GM13976 (cell line): ENCODE measurements at regions not wholly inside any gene's neighbourhood (a gene's known extent, or its start where the extent isn't known, plus 50 kb on each side); places are given as distances from the start of the nearest gene placed in this dataset.
"Not testable (repeated sequence)": the region's sequence is repeated elsewhere in the genome, so short reads cannot be mapped to it uniquely, and the experiment has no call there.

Experiments used
- DNase-seq: peaks from one replicate; pipeline ENCODE4 v3.0.0; 2012; ENCODE audit warnings: low spot score
- CTCF ChIP-seq: IDR thresholded peaks from 2 replicates; pipeline ENCODE4 v1.5.1; 2012; ENCODE audit warnings: borderline replicate concordance, mild to moderate bottlenecking; ENCODE audit not compliant: insufficient read depth; ENCODE audit errors: extremely low read depth, missing control alignments, control extremely low read depth
- in situ Hi-C: fragments of 300-500 bp; cut with MboI; formaldehyde crosslinking; loops from one replicate; pipeline ENCODE4 v1.12.0; 2022; ENCODE audit warnings: low sequenced_read_pairs, mixed read lengths, inconsistent platforms; ENCODE audit not compliant: unreplicated experiment

GRCh38 chr6:134634966-134635365, 314.9 kb downstream of the ALDH8A1 start:
- no peak for DNase-seq
- no peak for TF ChIP-seq CTCF
- in situ Hi-C loops, result loop anchor here (10.0 kb wide), 1 partner anchor 250 kb away; no protein-coding TSS in a partner anchor

- in situ Hi-C loops, result loop anchor here (10.0 kb wide), 1 partner anchor 250 kb away; no protein-coding TSS in a partner anchor
- DNase-seq, result no peak
- TF ChIP-seq CTCF, result no peak
Measured at GRCh38 chr6:134634466-134634865, 315.4 kb downstream of the ALDH8A1 start.

GRCh38 chr6:134632982-134633940, 315.3 kb upstream of the SGK1 start:
- DNase-seq, result not testable (repeated sequence)
- in situ Hi-C loops, result loop anchor here (10.0 kb wide), 1 partner anchor 252 kb away; no protein-coding TSS in a partner anchor

GRCh38 chr6:134632024-134632423, 314.1 kb upstream of the SGK1 start:
- in situ Hi-C loops, result loop anchor here (10.0 kb wide), 1 partner anchor 253 kb away; no protein-coding TSS in a partner anchor
- no peak for DNase-seq

GRCh38 chr6:134631398-134631924, 313.5 kb upstream of the SGK1 start:
- no peak for TF ChIP-seq CTCF
- in situ Hi-C loops, result loop anchor here (10.0 kb wide), 1 partner anchor 253 kb away; no protein-coding TSS in a partner anchor
- DNase-seq, result no peak

More at GRCh38 chr6:134632024-134632423, 314.1 kb upstream of the SGK1 start:
- TF ChIP-seq CTCF, result no peak

GRCh38 chr6:134630508-134631121, 312.7 kb upstream of the SGK1 start:
- no peak for TF ChIP-seq CTCF
- in situ Hi-C loops, result loop anchor here (10.0 kb wide), 1 partner anchor 254 kb away; no protein-coding TSS in a partner anchor
- peak; percentile 27 for DNase-seq
